Skeletal muscle satellite cell (primary cell): ENCODE measurements at regions not wholly inside any gene's neighbourhood (a gene's known extent, or its start where the extent isn't known, plus 50 kb on each side); places are given as distances from the start of the nearest gene placed in this dataset.
"Not testable (repeated sequence)": the region's sequence is repeated elsewhere in the genome, so short reads cannot be mapped to it uniquely, and the experiment has no call there.

Experiments used
- H3K27me3 ChIP-seq: 2 replicates; pipeline ENCODE4 v1.7.0; 2013; ENCODE audit warnings: low read length; ENCODE audit not compliant: control insufficient read depth, insufficient read depth
- H3K36me3 ChIP-seq: 2 replicates; pipeline ENCODE4 v1.7.0; 2013; ENCODE audit warnings: mild to moderate bottlenecking, control low read depth, low read length; ENCODE audit not compliant: insufficient read depth
- H3K4me1 ChIP-seq: 2 replicates; pipeline ENCODE4 v1.7.0; 2013; ENCODE audit warnings: low read length; ENCODE audit not compliant: control insufficient read depth, insufficient read depth
- H3K4me2 ChIP-seq: 2 replicates; pipeline ENCODE4 v1.7.0; 2013; ENCODE audit warnings: mild to moderate bottlenecking, low read length
- H3K4me3 ChIP-seq: 2 replicates; pipeline ENCODE4 v1.7.0; 2013; ENCODE audit warnings: low read length
- H3K9ac ChIP-seq: 2 replicates; pipeline ENCODE4 v1.7.0; 2013; ENCODE audit warnings: mild to moderate bottlenecking, low read depth, low read length, moderate library complexity
- H3K9me3 ChIP-seq: replicated peaks from 2 replicates; pipeline ENCODE4 v1.7.0; 2013; ENCODE audit warnings: mild to moderate bottlenecking, control low read depth, low read length

GRCh38 chr1:214143006-214143992 lies 137.7 kb upstream of the SMYD2 start:
- H3K9me3 ChIP-seq = no peaks in the 10 kb centered on the region
- no peak overlapping the region for H3K4me2 ChIP-seq
- H3K36me3 ChIP-seq = no peaks in the 10 kb centered on the region
- H3K27me3 ChIP-seq = no peaks in the 10 kb centered on the region
- no peak overlapping the region for H3K9ac ChIP-seq
- no peaks in the 10 kb centered on the region for H3K4me1 ChIP-seq
- no peak overlapping the region for H3K4me3 ChIP-seq

GRCh38 chr1:214144521-214144920 lies 136.4 kb upstream of the SMYD2 start:
- not testable (repeated sequence) for H3K9ac ChIP-seq, H3K27me3 ChIP-seq, H3K4me3 ChIP-seq, H3K4me2 ChIP-seq, H3K36me3 ChIP-seq, H3K4me1 ChIP-seq, H3K9me3 ChIP-seq

- no peak overlapping the region for H3K4me3 ChIP-seq
- no peaks in the 10 kb centered on the region for H3K36me3 ChIP-seq
- H3K27me3 ChIP-seq = no peaks in the 10 kb centered on the region
- H3K9ac ChIP-seq = no peak overlapping the region
- no peak overlapping the region for H3K4me2 ChIP-seq
- no peaks in the 10 kb centered on the region for H3K4me1 ChIP-seq
- H3K9me3 ChIP-seq = no peaks in the 10 kb centered on the region
These were observed 134.4 kb upstream of the SMYD2 start for GRCh38 chr1:214146523-214146922.

- Histone ChIP-seq H3K27me3 (peaks cover 38% of the 10 kb centered on the region), H3K36me3 (no peaks in the 10 kb centered on the region), H3K4me1 (no peaks in the 10 kb centered on the region), H3K4me3 (no peak overlapping the region), H3K4me2 (no peak overlapping the region), H3K9me3 (no peaks in the 10 kb centered on the region), H3K9ac (no peak overlapping the region)
These were observed 126.2 kb upstream of the SMYD2 start for GRCh38 chr1:214154596-214155292.

GRCh38 chr1:214155987-214156625 lies 124.9 kb upstream of the SMYD2 start:
- H3K27me3 ChIP-seq = peaks cover 43% of the 10 kb centered on the region
- H3K36me3 ChIP-seq = no peaks in the 10 kb centered on the region
- H3K4me3 ChIP-seq = no peak overlapping the region
- no peaks in the 10 kb centered on the region for H3K4me1 ChIP-seq
- no peak overlapping the region for H3K4me2 ChIP-seq
- H3K9me3 ChIP-seq = no peaks in the 10 kb centered on the region
- no peak overlapping the region for H3K9ac ChIP-seq

GRCh38 chr1:214164173-214164572 lies 116.8 kb upstream of the SMYD2 start:
- Histone ChIP-seq H3K36me3 (no peaks in the 10 kb centered on the region), H3K4me1 (no peaks in the 10 kb centered on the region), H3K4me3 (no peak overlapping the region), H3K27me3 (peaks cover 37% of the 10 kb centered on the region), H3K9me3 (no peaks in the 10 kb centered on the region), H3K9ac (no peak overlapping the region), H3K4me2 (no peak overlapping the region)

- no peaks in the 10 kb centered on the region for H3K36me3 ChIP-seq
- no peaks in the 10 kb centered on the region for H3K4me1 ChIP-seq
- no peaks in the 10 kb centered on the region for H3K9me3 ChIP-seq
- H3K27me3 ChIP-seq = peaks cover 27% of the 10 kb centered on the region
- no peak overlapping the region for H3K4me3 ChIP-seq
- H3K4me2 ChIP-seq = no peak overlapping the region
- H3K9ac ChIP-seq = no peak overlapping the region
These were observed 115.0 kb upstream of the SMYD2 start for GRCh38 chr1:214165850-214166374.

GRCh38 chr1:214174508-214175199 lies 106.3 kb upstream of the SMYD2 start:
- no peaks in the 10 kb centered on the region for H3K4me1 ChIP-seq
- H3K9me3 ChIP-seq = no peaks in the 10 kb centered on the region
- no peaks in the 10 kb centered on the region for H3K36me3 ChIP-seq
- no peak overlapping the region for H3K9ac ChIP-seq
- H3K4me2 ChIP-seq = no peak overlapping the region
- peaks cover 16% of the 10 kb centered on the region for H3K27me3 ChIP-seq
- H3K4me3 ChIP-seq = no peak overlapping the region

- Histone ChIP-seq H3K4me1 (no peaks in the 10 kb centered on the region), H3K27me3 (peaks cover 25% of the 10 kb centered on the region), H3K4me3 (no peak overlapping the region), H3K4me2 (no peak overlapping the region), H3K36me3 (no peaks in the 10 kb centered on the region), H3K9ac (no peak overlapping the region), H3K9me3 (no peaks in the 10 kb centered on the region)
These were observed 102.9 kb upstream of the SMYD2 start for GRCh38 chr1:214178102-214178501.

GRCh38 chr1:214184992-214185391 lies 96.0 kb upstream of the SMYD2 start:
- Histone ChIP-seq H3K36me3 (no peaks in the 10 kb centered on the region), H3K9me3 (no peaks in the 10 kb centered on the region), H3K27me3 (peaks cover 66% of the 10 kb centered on the region), H3K4me3 (no peak overlapping the region), H3K4me1 (peaks cover 7% of the 10 kb centered on the region), H3K9ac (no peak overlapping the region), H3K4me2 (no peak overlapping the region)
